ENCODE measurements at regions not wholly inside any gene's neighbourhood (a gene's known extent, or its start where the extent isn't known, plus 50 kb on each side); places are given as distances from the start of the nearest gene placed in this dataset.
A peak's percentile ranks its signal among the peaks of the same experiment; 100 is the strongest.

DNA sequence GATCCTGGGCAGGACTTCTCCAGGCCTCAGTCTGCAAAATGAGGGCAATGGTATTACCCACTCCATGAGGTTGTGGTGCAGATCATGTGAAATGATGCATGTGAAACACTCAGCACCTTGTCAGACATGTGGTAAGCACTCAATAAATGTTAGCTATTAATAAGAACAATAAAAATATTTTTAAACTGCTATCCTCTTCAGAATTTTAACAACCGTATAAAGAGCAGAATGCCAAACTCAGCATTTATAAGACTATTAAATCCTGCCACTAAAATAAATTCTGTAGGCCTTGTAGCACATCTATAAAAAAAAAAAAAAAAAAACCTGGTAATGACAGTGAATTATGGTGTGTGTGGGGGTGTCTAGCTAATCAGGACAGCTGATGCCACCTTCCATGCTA lies 213.9 kb upstream of the UMPS start:
- no peak for DNase-seq

DNA sequence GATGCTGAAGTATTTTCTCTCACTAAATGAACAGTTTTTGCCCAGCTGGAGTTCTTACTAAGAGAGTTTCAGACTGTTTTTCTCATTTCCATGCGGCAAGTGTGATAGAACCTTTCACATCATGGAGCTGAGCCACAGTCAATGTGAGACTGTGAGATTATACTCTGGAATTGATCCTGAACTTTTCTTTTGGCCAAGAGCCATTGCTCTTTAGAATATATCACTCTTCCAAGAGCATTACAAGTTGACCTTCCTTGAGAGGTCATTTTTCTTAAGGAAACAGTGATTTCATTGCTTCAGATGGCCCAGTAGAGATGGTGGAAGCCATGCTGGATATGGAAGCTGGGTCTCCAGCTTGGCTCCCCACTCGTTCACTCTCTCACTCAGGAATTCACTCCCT lies 212.9 kb upstream of the UMPS start:
- DNase-seq = no peak

DNA sequence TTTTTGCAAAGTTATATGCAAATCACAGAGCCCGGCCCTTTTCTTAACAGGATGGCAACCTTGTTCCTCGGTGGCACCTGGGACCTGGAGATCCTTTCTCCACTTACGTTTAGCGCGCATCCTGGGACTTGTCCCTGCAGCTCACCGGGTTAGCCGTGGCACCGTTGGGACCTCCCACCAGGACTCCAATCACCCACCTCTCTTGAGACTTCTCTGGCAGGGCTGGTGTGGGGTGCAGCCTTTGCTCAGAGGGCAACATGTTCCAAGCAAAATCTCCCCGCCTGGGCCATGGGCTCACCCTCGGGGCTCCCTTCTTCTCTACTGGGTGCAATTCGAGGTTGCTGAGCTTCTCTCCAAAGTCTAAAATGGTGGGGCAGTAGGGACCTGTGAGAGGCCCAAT lies 211.9 kb upstream of the UMPS start:
- DNase-seq = no peak

DNA sequence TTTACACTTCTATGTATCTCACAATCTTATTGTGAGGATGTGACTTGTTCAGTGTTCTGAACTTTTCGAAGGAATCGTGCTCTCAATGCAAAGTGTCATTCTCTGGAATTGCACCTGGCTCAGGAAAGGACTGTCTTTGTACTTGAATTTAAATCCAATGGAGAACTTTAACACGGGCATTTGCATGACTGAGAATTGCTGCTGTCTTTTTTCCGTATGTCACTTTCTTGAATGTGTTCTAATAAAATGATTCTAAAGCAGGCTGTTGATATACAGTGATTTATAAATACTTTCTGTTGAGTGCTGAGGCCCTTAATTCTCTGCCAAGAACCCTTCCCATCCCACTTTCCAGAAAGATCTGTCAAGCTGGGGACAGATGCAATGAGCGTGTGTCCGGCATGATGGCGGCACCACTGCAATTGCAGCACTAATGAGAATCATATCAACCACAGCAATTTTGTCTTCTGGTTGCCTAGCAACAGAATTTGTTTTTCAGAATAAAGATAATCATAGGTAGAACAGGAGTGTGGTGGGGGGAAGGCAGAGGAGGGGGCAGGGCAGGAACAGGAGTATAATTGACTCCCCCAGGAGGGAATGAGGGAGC lies 210.6 kb upstream of the UMPS start:
- peak; percentile 20 for DNase-seq

DNA sequence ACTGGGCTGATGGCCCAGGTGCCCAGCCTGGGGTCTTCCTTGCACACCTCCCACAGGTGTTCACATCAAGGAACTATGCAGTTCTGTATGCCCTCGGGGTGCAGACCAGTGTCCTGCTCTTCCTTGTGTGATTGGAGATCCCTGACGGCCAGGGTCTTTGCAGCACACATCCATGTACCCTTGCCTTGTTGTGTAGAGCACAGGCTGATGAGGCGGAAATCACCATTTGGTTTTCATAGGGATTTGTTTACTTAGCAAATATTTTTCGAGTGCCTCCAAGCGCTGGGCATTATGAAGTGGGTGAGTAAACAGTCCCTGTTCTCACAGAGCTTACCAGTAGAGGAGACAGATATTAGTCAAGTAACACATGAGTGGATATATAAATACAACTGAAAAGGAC lies 209.3 kb upstream of the UMPS start:
- DNase-seq = peak; percentile 72

DNA sequence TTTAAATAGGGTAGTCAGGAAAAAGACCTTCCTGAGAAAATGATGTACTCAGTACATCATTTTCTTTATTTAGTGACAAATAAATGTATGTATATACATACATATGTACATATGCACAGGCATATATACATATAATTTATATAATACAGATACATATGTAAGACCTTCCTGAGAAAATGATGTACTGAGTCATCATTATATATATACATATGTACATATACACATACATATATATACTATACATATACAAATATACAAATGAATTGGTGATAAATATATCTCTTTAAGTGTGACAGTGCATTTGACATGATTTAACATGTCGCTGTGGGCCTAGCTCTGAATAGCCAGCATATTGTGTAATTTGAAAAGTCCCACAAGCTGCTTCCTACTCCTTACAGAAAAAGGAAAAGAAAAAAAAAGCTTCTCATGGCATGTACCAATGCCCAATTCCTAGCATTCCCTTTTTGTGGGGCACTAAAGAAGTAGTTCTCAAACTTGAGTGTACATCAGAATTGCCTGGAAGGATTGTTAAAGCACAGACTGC lies 208.1 kb upstream of the UMPS start:
- DNase-seq = no peak

DNA sequence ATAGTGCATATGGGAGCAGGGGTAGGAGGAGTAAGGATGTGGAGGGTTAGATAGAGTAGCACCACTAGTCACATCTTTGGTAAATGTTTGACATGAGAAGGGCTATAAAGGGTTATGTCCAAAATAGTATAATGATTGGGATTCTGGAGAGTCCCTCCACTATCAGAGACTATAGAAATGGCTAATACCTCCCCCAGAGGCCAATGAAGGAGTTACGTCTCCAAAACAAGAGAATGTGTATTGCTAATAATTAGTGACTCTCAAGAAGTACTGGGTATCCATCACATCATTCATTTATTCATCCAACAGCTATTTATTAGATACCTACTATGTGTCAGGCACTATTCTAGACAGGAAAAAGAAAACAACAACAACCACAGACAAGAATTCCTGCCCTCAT lies 203.7 kb upstream of the UMPS start:
- DNase-seq = no peak

DNA sequence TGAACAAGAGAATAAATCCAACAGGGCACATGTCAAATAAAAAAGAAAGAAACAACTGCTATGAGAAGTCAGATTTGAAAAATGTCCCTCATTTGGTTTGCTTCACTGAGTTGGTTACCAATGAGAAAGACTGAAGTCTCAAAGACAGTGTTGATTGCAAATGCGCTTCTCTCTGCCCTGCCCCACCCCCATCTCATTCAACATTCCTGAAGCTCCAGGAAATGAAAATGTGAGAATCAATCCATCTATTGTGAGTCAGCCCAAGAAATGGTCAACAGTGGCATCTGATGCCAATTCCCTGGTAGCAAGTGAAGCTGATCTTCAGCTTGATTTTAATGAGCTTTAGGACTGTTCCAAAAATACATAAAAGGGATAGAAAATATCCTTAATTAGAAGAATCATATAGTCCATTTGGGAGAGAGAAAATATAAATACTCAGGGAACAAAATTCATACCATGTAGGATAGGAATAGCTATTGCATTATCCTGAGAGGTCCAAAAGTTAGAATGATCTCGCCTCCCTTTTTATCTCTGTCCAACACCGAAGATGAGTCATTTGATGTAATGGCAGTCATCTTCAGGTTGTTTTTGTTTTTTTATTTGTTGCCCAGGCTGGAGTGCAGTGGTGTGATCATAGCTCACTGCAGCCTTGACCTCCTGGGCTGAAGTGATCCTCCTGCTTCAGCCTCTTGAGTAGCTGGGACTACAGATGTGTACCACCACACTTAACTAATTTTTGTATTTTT lies 200.3 kb upstream of the UMPS start:
- no peak for DNase-seq

DNA sequence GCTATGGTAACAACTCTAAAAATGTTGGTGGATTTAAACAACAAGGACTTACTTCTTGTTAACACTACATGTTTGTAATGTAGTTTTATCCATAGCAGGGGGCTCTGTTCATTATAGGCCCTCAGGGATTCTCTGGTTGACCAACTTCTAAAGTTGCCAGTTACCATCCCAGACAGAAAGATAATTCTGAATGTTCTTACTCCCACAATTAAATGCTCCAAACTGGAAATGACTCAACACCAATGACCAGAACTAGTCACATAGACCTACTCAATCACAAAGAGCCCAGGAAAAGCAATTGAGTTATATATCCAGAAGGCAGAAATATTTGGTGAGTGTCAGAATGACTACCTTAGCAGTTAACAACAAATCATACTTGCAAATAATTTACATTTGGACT lies 199.3 kb upstream of the UMPS start:
- DNase-seq = no peak

DNA sequence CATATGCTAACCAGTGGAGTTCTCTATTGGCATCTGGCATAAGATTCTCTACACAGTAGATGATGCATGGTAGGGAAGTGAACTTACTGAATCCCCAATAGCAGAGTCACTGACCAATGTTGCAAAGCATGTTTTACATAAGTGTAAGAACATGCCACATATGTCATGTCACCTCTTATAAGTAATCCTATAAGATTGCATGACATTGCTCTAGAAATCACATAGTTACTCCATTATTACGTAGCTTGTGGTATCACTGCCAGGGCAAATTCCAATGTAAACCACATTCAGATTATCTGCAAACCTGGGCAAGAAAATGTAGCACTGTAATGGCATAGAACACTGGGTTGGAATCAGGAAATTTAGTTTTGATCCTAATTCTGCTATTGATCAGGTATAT lies 198.2 kb upstream of the UMPS start:
- no peak for DNase-seq

DNA sequence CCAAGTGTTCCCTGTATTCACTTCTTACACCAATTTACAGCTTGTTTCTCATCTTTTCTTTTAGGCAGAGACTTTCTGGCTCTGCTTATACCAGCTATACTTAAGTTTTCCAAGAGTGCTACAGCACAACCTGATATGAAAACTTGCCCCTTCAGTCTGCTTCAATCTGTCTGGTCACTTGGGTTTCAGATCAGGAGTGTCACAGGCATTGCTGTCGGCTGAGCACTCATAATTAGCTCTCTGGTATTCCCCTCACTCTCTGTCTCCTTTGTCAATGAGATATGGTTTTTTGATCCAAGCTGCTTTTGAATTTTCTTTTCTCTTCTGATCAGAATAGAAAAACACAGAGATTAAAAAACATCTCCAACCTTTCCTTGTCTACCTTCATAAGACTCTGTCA lies 194.9 kb upstream of the UMPS start:
- DNase-seq = no peak

DNA sequence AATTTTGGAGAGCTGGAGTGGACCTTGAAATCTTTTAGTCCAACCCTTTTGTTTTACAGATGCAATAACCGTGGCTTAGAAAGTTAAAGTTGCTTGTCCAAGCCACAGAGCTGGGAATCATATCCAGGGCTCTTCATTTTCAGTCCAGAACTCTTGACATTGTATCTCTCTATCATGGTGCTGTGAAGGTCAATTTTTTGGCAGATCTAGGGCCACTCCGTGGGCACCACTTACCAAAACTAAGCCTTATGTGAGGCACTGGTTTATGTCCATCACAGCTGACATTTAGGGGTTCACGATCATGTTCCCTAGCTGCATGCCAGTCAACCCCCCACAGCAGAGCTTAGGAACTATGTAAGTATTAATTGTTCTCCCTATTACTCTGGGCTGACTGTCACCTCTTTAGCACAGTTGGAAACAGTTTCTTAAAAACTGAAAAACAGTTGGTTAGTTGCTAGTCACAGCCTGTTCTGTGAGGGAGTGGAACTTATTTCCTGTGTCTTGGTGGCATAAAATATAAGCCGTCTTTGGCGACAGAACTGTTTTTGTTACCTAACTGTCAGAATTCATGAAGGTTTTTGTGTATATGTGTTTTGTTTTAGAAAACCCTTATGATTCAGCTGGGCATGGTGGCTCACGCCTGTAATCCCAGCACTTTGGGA lies 189.6 kb upstream of the UMPS start:
- DNase-seq = no peak

DNA sequence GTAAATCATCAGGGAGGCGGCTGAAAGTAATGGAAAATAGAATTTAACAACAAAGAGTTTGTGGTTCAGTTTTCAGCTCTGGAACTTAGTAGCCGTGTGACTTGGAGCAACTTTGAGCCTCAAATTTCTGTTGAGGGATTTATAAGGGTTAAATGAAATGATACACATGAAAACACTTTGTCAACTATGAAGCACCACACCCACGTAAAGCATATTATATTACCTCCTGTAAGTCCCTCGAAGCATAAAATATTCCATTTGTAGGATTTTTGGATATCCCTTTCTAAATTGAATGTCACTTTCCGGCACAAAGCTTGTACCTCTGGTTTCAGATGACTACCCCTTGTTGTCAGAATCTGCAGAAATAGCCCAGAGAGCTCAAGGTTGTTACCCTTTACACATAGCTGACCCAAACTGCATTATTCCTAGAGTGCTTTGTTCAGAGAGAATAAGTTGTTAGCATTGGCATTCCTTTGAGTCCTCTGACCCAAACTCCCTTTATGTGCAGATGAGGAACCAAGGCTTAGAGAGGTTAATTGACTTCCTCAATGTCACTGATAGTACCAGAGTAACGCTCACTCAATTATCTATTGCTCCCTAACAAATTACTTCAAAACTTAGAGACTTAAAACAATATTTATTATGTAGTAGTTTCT lies 187.9 kb upstream of the UMPS start:
- DNase-seq = no peak

DNA sequence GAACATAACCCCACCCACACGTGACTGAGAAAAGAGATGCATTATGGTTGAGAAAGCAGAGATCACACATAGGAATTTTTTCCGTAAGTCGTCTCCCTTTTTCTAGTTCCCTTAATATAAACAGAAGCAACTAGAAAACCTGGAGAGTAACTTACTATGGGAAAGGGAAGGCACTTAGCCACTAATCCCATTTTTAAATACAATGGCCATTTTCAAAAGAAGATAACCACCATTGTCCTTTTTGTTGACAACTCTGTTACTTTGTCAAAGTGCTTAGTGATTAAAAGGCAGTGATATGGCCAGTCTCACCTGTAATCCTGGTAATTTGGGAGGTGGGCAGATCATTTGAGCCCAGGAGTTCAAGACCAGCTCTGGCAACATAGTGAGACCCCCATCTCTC lies 184.4 kb upstream of the UMPS start:
- no peak for DNase-seq

DNA sequence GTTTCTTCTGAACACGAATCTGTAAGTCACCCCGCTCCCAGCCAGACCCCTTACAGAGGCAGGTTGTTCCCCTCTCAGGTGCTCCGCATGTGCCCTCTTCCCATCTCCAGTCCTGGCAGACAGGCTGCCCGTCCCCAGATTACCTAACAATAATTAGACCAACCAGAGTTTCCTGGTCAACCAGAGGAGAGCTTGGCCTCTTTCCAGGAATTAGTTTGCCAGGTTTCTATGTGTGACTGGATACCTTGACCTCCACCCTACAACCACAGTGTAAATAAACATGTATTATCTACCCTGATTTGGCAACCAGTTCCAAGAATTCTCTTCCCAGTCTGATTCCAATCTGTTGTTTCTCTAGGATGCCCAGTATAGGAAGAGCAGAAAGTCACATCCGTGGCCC lies 178.0 kb upstream of the UMPS start:
- DNase-seq = peak; percentile 98

DNA sequence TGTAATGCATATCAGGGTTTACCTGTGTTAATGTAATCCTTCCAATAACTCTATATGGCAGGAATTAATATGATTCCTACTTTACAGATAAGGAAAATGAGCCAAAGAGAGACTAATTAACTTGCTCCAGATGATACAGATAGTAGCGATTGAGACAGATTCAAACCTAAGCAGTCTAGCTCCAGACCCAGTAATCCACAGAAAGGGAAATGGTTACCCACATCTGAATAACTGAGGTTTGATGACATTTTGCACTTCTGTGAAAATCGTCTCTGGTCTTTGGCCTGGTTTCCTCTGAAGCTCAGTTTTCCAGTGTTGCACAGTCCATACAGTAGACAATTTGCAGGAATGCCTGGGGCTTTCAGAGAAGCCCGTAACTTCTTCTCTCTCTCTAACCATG lies 177.1 kb upstream of the UMPS start:
- DNase-seq = no peak

DNA sequence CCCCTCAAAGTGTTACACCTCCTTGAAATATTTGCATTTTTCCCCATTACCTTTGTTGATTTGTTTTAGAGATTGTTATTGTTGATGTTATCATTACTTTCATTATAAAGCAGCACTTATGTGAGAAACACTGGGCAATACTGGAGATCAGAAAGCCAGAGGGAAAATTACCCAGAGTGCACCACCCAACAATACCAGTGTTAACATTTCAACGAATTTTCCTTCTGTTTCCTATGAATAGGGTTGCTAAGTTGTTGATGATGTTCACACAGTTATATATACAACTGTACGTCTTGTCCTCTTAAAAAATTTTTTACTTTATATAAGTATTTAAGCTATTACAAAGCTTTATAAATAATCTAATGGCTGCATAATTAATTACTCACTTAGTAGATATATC lies 173.6 kb upstream of the UMPS start:
- no peak for DNase-seq

DNA sequence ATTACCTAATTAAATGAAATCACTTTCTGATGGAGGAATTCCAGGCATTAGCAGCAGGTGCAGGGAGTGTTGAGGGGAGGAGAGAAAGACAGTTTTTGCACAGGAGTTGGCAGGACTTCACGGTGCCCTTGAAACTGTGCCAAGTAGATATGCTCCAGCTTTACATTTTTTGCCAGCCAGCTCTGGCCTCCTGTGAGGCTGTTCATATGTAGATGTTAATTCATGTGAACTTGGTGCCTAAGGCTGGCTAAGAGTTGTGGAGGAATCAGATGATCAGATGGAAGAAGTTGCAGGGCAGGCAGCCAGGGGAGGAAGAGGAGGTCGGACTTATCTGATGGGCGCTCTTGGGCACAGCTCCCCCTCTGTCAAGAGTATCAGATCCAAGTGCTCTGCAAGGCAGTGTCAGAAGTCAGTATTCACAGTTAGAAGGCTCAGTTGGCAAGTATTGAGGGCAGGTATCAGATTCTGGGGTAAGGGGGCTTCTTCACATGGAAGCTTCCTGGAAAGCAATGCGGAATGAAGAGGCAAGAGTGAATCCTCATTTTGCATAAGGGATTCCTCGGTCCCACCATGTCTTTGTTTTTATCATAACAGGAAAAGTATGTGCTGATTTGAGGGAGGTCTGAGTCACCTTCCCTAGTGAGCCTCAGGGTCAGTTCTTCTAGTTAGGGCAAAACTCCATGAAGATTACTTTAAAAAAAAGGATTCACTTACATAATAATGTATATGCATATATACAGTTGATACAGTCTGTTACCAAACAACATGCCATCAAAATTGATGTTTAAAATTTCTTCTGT lies 172.6 kb upstream of the UMPS start:
- DNase-seq = peak; percentile 84

DNA sequence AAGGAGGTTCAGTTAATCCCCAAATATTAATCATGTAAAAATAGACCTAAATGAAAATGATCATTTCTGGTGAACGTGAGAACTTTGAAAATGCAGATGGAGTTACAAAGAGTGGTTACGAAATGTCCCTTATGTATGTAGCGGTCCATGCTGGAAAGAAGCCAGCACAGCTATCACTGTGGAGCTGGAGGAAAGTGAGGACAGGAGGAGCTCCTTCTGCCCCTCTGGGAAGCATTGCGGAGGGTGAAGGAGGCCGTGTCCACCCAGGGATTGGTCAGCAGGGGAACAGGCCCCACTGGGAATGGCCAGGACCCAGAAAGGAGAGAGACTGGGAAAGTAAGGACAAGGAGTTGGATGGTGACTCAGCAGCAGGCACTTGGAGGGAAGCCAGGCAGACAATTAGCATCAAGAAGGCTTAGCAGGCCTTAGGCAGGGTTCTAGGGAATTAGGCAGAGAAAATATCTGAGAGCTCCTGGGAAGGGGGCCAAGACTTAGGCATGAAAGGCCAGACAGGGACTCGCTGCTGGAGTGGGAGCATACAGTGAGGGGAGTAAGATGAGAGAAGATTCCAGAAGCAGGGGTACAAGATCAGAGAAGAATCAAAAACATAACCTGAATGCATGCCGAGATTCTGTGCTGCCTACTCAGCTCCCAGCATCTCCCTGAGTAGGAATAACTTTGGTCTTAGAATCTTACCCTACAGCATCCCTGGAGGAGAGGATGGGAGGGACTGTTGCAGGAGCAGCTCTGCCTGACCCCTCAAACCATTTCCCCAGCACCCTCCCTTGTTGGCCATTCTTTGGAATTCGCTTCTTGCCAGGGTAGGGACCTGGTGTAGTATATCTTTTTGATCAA lies 171.0 kb upstream of the UMPS start:
- DNase-seq = peak; percentile 86

DNA sequence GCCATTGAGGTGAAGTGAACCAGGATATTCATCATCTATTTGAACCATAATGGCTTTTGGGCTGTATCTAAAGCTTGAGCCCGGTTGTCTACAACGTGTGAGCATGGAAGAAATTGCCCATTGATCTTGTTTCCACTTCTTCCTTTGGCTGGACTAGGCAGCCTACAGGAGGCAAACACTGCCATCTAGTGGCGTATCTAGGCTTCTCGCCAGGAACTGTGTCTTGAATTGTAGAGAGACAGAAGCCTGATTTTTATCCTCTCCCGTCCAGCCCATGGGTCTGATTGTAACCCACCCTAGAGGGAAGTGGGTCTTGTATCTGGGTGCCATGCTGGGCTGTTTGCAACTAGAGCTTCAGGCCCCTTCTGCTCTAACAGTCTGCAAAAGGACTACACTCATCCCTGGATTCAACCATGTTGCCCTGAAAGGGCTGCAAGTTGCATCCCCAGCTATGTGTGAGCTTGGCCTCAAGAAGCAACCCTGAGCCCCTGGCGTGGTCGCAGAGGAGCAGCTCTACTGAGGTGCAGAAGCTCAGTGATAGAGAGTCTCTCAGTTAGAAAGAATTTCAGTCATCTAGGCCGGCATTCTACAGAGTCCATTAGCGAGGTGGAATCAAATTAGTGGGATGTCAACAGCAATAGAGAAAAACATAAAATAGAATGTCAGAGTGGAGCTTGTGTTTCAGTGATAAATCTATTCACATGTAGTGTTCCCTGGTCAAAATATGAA lies 170.2 kb upstream of the UMPS start:
- DNase-seq = peak; percentile 84

DNA sequence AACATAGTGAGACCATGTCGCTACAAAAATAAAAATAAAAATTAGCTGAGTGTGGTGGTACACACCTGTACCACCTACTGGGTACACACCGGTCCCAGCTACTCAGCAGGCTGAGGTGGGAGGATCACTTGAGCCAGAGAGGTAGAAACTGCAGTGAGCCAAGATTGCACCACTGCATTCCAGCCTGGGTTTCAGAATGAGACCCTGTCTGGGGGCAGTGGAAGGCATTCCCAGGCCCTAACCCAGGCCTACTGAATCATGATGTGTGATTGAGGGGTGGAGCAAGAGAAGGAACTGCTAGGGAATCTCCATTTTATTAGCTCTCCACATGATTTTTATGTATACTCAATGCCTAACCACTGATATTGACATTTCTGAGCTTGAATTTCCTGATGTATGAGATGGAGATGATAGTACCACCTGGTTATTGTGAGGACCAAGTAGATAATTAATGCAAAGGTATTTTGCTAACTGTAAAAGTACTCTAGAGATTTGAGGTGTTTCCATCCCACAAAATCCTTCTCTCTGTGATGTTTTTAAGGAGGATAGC lies 169.5 kb upstream of the UMPS start:
- no peak for DNase-seq

Measured in COR-L47 (cell line).